ENCODE measurements at regions not wholly inside any gene's neighbourhood (a gene's known extent, or its start where the extent isn't known, plus 50 kb on each side); places are given as distances from the start of the nearest gene placed in this dataset.

GRCh38 chr14:49951691-49952345, 58.9 kb downstream of the ARF6 start:
- Histone ChIP-seq H3K4me3 (no peak overlapping the region), H3K36me3 (replicated peaks in 1 of 2; ENCODE audit: insufficient read depth in 1 of 2, low read depth in 2 of 2) (no peaks in the 10 kb centered on the region), H3K27ac (no peak overlapping the region), H3K27me3 (no peaks in the 10 kb centered on the region), H3K4me1 (peaks cover 9% of the 10 kb centered on the region), H3K9me3 (no peaks in the 10 kb centered on the region)
- 91 to 92% methylated on average over 3 of the region's 3 CpGs for WGBS, 2 donors
- ATAC-seq, result no peak
- intact Hi-C loops (cut with DNase I), result no loop called here
- no peak for DNase-seq
- no peak for TF ChIP-seq CTCF (IDR thresholded peaks at IDR 0.05)
- no peak for TF ChIP-seq POLR2A (IDR thresholded peaks at IDR 0.05)

GRCh38 chr14:49953196-49953595, 60.3 kb downstream of the ARF6 start:
- ATAC-seq, result no peak
- Histone ChIP-seq H3K9me3 (no peaks in the 10 kb centered on the region), H3K27ac (no peak overlapping the region), H3K4me1 (peaks cover 5% of the 10 kb centered on the region), H3K36me3 (replicated peaks in 1 of 2; ENCODE audit: insufficient read depth in 1 of 2, low read depth in 2 of 2) (no peaks in the 10 kb centered on the region), H3K27me3 (no peaks in the 10 kb centered on the region), H3K4me3 (no peak overlapping the region)
- intact Hi-C loops (cut with DNase I), result no loop called here
- no peak for DNase-seq
- TF ChIP-seq CTCF (IDR thresholded peaks at IDR 0.05) (no peak), POLR2A (IDR thresholded peaks at IDR 0.05) (no peak)

DNA sequence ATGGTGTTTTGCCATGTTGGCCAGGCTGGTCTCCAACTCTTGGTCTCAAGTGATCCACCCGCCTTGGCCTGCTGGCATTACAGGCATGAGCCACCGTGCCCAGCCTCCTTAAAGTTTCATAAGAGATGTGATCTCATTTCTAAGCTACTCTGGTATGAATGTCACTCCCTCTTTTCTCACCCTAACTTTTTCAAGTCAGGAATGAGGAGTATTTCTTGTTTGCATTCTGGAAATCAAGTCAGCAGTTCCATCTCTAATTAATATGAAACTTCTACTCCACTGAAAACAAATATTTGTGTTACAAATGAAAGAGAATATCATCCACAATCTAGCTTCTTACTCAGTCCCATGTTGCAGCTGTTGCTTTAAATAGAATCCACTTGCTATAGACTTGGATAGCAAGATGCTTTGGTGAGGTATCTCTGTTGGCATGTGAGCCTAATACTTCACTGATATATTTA, 61.3 kb downstream of the ARF6 start:
- DNase-seq (no peak), ATAC-seq (no peak)
- H3K36me3 ChIP-seq (replicated peaks in 1 of 2; ENCODE audit: insufficient read depth in 1 of 2, low read depth in 2 of 2), result no peaks in the 10 kb centered on the region
- H3K27ac ChIP-seq, result no peak overlapping the region
- intact Hi-C loops (cut with DNase I), result no loop called here
- H3K4me3 ChIP-seq, result no peak overlapping the region
- H3K9me3 ChIP-seq, result no peaks in the 10 kb centered on the region
- H3K4me1 ChIP-seq, result peaks cover 5% of the 10 kb centered on the region
- TF ChIP-seq CTCF (IDR thresholded peaks at IDR 0.05) (no peak), POLR2A (IDR thresholded peaks at IDR 0.05) (no peak)
- no peaks in the 10 kb centered on the region for H3K27me3 ChIP-seq
- WGBS, 2 donors, result 81 to 91% methylated on average over 2 of the region's 2 CpGs

DNA sequence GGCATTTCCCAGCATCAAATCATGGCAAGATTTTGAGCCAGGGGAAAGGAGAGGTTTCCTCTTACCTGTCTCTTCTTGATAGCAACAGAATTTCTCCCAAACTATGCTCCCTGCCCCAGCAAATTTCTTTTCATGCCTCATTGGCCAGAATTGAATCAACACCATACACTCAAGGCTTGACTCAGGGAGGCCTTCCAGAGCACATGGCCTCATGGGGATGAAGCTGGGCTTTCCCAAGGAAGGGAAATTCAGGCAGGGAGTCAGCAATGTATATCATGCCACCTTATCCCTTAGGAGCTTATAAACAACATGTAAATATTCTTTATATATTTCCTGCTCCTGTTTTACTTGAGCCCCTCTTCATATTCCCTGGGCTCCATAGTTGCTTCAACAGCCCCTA, 62.1 kb downstream of the ARF6 start:
- no peak overlapping the region for H3K4me3 ChIP-seq
- no peaks in the 10 kb centered on the region for H3K36me3 ChIP-seq (replicated peaks in 1 of 2; ENCODE audit: insufficient read depth in 1 of 2, low read depth in 2 of 2)
- no peak for DNase-seq
- intact Hi-C loops (cut with DNase I), result no loop called here
- H3K27ac ChIP-seq, result no peak overlapping the region
- TF ChIP-seq POLR2A (IDR thresholded peaks at IDR 0.05), result no peak
- no peak for TF ChIP-seq CTCF (IDR thresholded peaks at IDR 0.05)
- no peaks in the 10 kb centered on the region for H3K9me3 ChIP-seq
- H3K27me3 ChIP-seq, result no peaks in the 10 kb centered on the region
- no peak for ATAC-seq
- peaks cover 5% of the 10 kb centered on the region for H3K4me1 ChIP-seq

DNA sequence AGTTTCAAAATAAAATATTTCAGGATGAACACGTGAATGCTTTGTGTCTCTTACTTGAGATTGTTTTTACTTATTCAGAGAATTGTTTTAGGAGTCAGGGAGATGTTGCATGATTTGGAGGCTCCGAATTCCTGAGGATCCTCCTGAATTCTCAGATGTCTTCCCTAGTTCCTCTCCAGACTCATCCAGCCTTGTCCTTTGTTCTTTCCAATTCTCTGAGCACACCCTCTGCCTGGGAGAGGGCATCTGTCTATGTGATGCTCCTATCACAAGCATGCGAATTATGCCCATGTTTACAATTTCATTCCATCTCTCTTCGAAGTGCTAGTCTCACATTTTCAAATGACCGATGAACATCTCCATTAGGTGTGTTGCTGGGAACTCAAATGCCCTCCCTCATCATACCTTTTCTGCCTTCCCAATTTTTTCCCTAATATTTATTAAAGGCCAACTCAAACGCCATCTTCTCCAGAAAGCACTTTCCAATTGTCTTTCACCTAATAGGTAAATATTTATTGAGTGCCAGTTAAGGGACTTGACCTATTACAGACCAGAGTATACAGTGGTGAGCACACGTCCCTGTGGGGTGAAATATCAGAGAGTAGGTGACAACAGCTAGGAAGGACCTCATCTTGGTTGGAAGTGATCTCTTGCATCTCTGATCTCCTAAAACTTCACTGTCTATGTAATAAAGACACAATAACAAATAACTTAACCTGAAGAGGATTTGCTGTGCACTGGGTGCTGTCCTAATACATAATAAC, 64.4 kb downstream of the ARF6 start:
- TF ChIP-seq CTCF (IDR thresholded peaks at IDR 0.05) (no peak), POLR2A (IDR thresholded peaks at IDR 0.05) (no peak)
- Histone ChIP-seq H3K4me3 (no peak overlapping the region), H3K4me1 (no peaks in the 10 kb centered on the region), H3K36me3 (replicated peaks in 1 of 2; ENCODE audit: insufficient read depth in 1 of 2, low read depth in 2 of 2) (no peaks in the 10 kb centered on the region), H3K27me3 (no peaks in the 10 kb centered on the region), H3K27ac (no peak overlapping the region), H3K9me3 (no peaks in the 10 kb centered on the region)
- ATAC-seq (no peak), DNase-seq (no peak)
- intact Hi-C loops (cut with DNase I), result no loop called here
- WGBS, 2 donors, result 66 to 67% methylated on average over 7 of the region's 7 CpGs

Measured in body of pancreas (tissue), 4 donors.